Tibial artery (tissue), 4 donors: ENCODE measurements at regions not wholly inside any gene's neighbourhood (a gene's known extent, or its start where the extent isn't known, plus 50 kb on each side); places are given as distances from the start of the nearest gene placed in this dataset.

Source experiments
- DNase-seq, 2 donors: peaks; one replicate each; pipeline ENCODE4 v3.0.0-alpha.2; 2019
- H3K27ac ChIP-seq, 2 donors: fragments of 200-600 bp; sonication (generic) in 1 of 2; 1 replicate in 1 of 2; 2 replicates in 1 of 2; pipeline ENCODE4 v1.5.1; 2018 to 2019; ENCODE audit warnings: mild to moderate bottlenecking in 1 of 2
- H3K27me3 ChIP-seq, 2 donors: fragments of 200-600 bp; sonication (generic) in 1 of 2; one replicate each; pipeline versions ENCODE4 v1.5.1 to v1.6.0; 2016 to 2019
- H3K36me3 ChIP-seq, 3 donors: fragments of 200-600 bp; sonication (generic) in 2 of 3; one replicate each; pipeline ENCODE4 v1.5.1; 2016 to 2019; ENCODE audit warnings: mild to moderate bottlenecking in 2 of 3
- H3K4me1 ChIP-seq, 4 donors: fragments of 200-600 bp; sonication (generic) in 2 of 4; 1 replicate in 3 of 4; 2 replicates in 1 of 4; pipeline ENCODE4 v1.5.1; 2016 to 2019
- H3K4me3 ChIP-seq, 2 donors: fragments of 200-600 bp; sonication (generic) in 1 of 2; 1 replicate in 1 of 2; 2 replicates in 1 of 2; pipeline ENCODE4 v1.5.1; 2018 to 2019; ENCODE audit warnings: mild to moderate bottlenecking in 2 of 2
- H3K9me3 ChIP-seq, 3 donors: fragments of 200-600 bp; sonication (generic) in 1 of 3; one replicate each; pipeline ENCODE4 v1.5.1; 2016 to 2019
- CTCF ChIP-seq, 2 experiments: fragments of 200-600 bp in 1 of 2; fragments of 450-650 bp in 1 of 2; IDR thresholded peaks; one replicate each; pipeline ENCODE4 v1.5.1; 2017 to 2019; ENCODE audit warnings: antibody characterized with exemption in 2 of 2, mild to moderate bottlenecking in 1 of 2, moderate library complexity in 1 of 2
- intact Hi-C: fragments of 100-400 bp; cut with DNase I; formaldehyde crosslinking; loops from one replicate; pipeline ENCODE4 v1.15.0; 2023; ENCODE audit warnings: low total_unique reads

DNA sequence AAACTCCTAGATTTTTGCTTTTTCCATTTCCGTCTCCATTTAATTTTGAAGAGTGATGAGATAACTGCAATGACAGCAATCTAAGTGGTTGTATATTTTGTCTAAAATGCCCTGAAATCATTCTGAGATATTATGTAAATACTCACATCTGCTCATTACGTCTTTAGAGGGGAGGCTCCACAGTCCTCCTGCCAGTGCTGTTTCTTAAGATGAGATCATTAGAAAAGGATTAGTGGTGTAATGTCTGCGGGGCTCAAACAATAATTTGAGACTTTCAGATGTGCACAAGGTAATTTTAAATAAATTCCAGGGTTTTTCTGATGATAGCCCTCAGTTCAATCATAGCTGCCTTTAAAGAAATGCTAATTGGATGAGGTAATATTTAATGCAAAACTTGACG lies 437.9 kb downstream of the FOXO1 start:
- Histone ChIP-seq H3K4me3 (no peak overlapping the region), H3K36me3 (no peaks in the 10 kb centered on the region), H3K27ac (no peak overlapping the region), H3K4me1 (peaks cover 0 to 9% (median 0%) of the 10 kb centered on the region in 4 donors), H3K27me3 (no peaks in the 10 kb centered on the region), H3K9me3 (no peaks in the 10 kb centered on the region)
- DNase-seq: no peak
- intact Hi-C loops: no loop called here
- TF ChIP-seq CTCF (IDR thresholded peaks at IDR 0.05): no peak

- no peak for TF ChIP-seq CTCF (IDR thresholded peaks at IDR 0.05)
- Histone ChIP-seq H3K4me3 (no peak overlapping the region), H3K9me3 (no peaks in the 10 kb centered on the region), H3K4me1 (peaks cover 0 to 10% (median 0%) of the 10 kb centered on the region in 4 donors), H3K27ac (no peak overlapping the region), H3K36me3 (no peaks in the 10 kb centered on the region), H3K27me3 (no peaks in the 10 kb centered on the region)
- intact Hi-C loops: no loop called here
- DNase-seq: no peak
These were observed 437.5 kb downstream of the FOXO1 start for GRCh38 chr13:40228990-40229389.

DNA sequence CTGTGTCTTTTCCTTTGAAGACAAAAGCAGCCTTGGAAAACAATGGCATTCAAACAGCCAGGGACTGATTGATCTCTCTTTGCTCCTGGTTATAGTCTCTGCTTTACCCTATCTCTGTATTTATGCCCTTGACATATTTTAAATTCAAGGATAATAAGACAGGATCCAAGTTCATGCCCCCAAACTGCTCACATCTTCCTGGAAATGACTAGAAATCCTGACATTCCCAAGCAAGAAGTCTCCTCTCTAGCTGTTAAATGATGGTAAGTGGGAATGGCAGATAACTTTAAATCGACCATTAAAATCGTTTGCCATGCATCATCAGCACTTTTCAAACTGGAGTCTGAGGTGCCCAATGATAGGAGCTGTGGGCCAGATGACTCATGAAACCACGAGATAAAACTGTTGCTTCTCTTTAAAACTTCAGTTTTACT lies 435.6 kb downstream of the FOXO1 start:
- no peaks in the 10 kb centered on the region for H3K36me3 ChIP-seq
- no peak for DNase-seq
- TF ChIP-seq CTCF (IDR thresholded peaks at IDR 0.05): no peak
- H3K9me3 ChIP-seq: no peaks in the 10 kb centered on the region
- H3K27me3 ChIP-seq: no peaks in the 10 kb centered on the region
- no peak overlapping the region for H3K4me3 ChIP-seq
- intact Hi-C loops: no loop called here
- peak overlapping the region; percentile 9 to 36 for H3K27ac ChIP-seq
- peaks cover 0 to 29% (median 8%) of the 10 kb centered on the region in 4 donors for H3K4me1 ChIP-seq

DNA sequence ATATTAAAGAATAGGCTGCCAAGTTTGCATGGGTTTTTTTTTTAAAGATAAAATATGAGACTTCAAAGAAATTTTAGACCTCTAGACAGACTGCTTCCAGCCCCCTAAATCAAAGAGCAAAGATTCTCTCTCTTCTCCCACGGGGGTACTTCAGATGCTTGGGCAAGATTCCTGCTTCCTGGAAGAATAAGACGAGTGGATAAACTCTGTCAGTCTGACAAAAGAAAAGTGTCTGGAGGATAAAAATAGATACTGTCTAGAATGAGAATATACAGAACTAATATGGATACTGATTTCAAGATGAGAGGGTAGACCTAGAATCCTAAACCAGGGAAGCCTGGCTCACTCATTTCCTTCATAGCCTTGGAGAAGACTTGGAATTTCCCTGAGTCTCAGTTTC lies 435.1 kb downstream of the FOXO1 start:
- Histone ChIP-seq H3K9me3 (no peaks in the 10 kb centered on the region), H3K27ac (peak overlapping the region; percentile 9 to 36), H3K4me3 (no peak overlapping the region), H3K4me1 (peaks cover 0 to 31% (median 8%) of the 10 kb centered on the region in 4 donors), H3K36me3 (no peaks in the 10 kb centered on the region), H3K27me3 (no peaks in the 10 kb centered on the region)
- no peak for TF ChIP-seq CTCF (IDR thresholded peaks at IDR 0.05)
- intact Hi-C loops: no loop called here
- no peak for DNase-seq

DNA sequence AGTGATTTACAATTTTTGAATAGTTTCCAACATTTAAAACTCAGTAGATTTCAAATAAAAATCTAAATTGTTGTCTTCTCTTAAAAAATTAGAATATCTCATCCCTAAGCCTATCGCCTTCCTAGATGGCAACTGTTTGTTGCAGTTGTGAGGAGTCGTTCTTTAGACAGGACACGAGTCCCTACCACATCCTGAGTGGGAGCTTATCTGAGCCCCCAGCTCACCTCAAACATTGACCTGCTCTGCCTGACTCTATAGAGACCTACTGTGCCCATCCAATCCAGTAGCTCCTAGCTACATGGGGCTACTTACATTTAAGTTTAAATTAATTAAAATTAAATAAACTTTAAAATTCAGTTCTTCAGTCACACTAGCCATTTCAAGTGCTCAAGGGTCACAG lies 434.7 kb downstream of the FOXO1 start:
- Histone ChIP-seq H3K27me3 (no peaks in the 10 kb centered on the region), H3K27ac (no peak overlapping the region), H3K4me1 (peaks cover 0 to 31% (median 10%) of the 10 kb centered on the region in 4 donors), H3K9me3 (no peaks in the 10 kb centered on the region), H3K4me3 (no peak overlapping the region), H3K36me3 (no peaks in the 10 kb centered on the region)
- DNase-seq: no peak
- no peak for TF ChIP-seq CTCF (IDR thresholded peaks at IDR 0.05)
- intact Hi-C loops: no loop called here
